ENCODE measurements at regions not wholly inside any gene's neighbourhood (a gene's known extent, or its start where the extent isn't known, plus 50 kb on each side); places are given as distances from the start of the nearest gene placed in this dataset.

DNA sequence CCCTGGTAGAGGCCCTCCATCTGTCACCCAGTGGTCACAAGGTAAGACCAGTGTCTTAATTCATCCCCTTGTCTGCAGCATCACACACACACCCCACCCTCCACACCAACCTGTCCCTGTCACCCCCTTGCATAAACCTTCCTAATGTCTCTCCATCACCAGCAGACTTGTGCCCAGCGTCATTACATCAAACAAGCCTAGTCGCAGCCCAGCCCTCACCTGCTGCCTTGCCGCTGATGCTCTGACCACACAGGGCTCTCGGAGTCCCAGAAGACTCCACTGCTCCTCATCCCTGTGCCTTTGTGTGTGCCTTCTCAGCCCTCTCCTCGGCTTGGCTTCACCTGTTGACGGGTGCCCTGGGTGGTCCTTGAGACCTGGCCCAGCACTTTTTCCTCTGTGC, 171.2 kb downstream of the GLI2 start:
- TF ChIP-seq XRCC5 (optimal IDR thresholded peaks at IDR 0.05; ENCODE audit: low read length) (no peak), ZNF75D (CRISPR knock-in tag; IDR thresholded peaks at IDR 0.05; ENCODE audit: borderline replicate concordance) (no peak), SP1 (IDR thresholded peaks at IDR 0.05) (no peak), SP1 (CRISPR knock-in tag; IDR thresholded peaks at IDR 0.05) (no peak), POLR2A (IDR thresholded peaks at IDR 0.05; ENCODE audit: insufficient read depth in 1 of 2, low read depth in 2 of 2, low read length in 2 of 2) (no peak), ATAD3A (CRISPR knock-in tag; IDR thresholded peaks at IDR 0.05) (no peak)
- TF ChIP-seq, protein P1, sequence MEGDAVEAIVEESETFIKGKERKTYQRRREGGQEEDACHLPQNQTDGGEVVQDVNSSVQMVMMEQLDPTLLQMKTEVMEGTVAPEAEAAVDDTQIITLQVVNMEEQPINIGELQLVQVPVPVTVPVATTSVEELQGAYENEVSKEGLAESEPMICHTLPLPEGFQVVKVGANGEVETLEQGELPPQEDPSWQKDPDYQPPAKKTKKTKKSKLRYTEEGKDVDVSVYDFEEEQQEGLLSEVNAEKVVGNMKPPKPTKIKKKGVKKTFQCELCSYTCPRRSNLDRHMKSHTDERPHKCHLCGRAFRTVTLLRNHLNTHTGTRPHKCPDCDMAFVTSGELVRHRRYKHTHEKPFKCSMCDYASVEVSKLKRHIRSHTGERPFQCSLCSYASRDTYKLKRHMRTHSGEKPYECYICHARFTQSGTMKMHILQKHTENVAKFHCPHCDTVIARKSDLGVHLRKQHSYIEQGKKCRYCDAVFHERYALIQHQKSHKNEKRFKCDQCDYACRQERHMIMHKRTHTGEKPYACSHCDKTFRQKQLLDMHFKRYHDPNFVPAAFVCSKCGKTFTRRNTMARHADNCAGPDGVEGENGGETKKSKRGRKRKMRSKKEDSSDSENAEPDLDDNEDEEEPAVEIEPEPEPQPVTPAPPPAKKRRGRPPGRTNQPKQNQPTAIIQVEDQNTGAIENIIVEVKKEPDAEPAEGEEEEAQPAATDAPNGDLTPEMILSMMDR (CRISPR knock-in tag; IDR thresholded peaks at IDR 0.05), result no peak

All from HepG2 (cell line).